COLO668 (cell line): ENCODE measurements at regions not wholly inside any gene's neighbourhood (a gene's known extent, or its start where the extent isn't known, plus 50 kb on each side); places are given as distances from the start of the nearest gene placed in this dataset.

Source experiments
- DNase-seq: peaks from one replicate; lab custom pipeline; 2025; ENCODE audit not compliant: unreplicated experiment; lab: John Stamatoyannopoulos, UW

- DNase-seq: no peak
Observed at GRCh38 chr3:18007980-18008379, 265.5 kb upstream of the TBC1D5 start.

- no peak for DNase-seq
Observed at GRCh38 chr3:17995769-17996168, 253.3 kb upstream of the TBC1D5 start.

GRCh38 chr3:17994167-17994566 lies 251.7 kb upstream of the TBC1D5 start:
- DNase-seq: no peak

- DNase-seq: no peak
Observed at GRCh38 chr3:17990390-17990789, 248.0 kb upstream of the TBC1D5 start.

- no peak for DNase-seq
Observed at GRCh38 chr3:17986348-17986816, 244.0 kb upstream of the TBC1D5 start.

- no peak for DNase-seq
Observed at GRCh38 chr3:17985658-17986347, 243.4 kb upstream of the TBC1D5 start.

- no peak for DNase-seq
Observed at GRCh38 chr3:17983106-17983505, 240.7 kb upstream of the TBC1D5 start.

GRCh38 chr3:17982211-17982880 lies 239.9 kb upstream of the TBC1D5 start:
- DNase-seq: no peak

GRCh38 chr3:17980863-17981262 lies 238.4 kb upstream of the TBC1D5 start:
- no peak for DNase-seq

GRCh38 chr3:17979911-17980310 lies 237.5 kb upstream of the TBC1D5 start:
- no peak for DNase-seq

- no peak for DNase-seq
Observed at GRCh38 chr3:17979252-17979651, 236.8 kb upstream of the TBC1D5 start.

GRCh38 chr3:17974206-17974841 lies 231.9 kb upstream of the TBC1D5 start:
- DNase-seq: no peak

- no peak for DNase-seq
Observed at GRCh38 chr3:17972959-17973906, 230.8 kb upstream of the TBC1D5 start.

- no peak for DNase-seq
Observed at GRCh38 chr3:17972476-17972875, 230.0 kb upstream of the TBC1D5 start.

- no peak for DNase-seq
Observed at GRCh38 chr3:17972030-17972429, 229.6 kb upstream of the TBC1D5 start.

- no peak for DNase-seq
Observed at GRCh38 chr3:17969985-17970568, 227.6 kb upstream of the TBC1D5 start.

- DNase-seq: no peak
Observed at GRCh38 chr3:17969244-17969643, 226.8 kb upstream of the TBC1D5 start.

- DNase-seq: no peak
Observed at GRCh38 chr3:17967953-17968607, 225.6 kb upstream of the TBC1D5 start.

GRCh38 chr3:17967111-17967510 lies 224.7 kb upstream of the TBC1D5 start:
- no peak for DNase-seq

GRCh38 chr3:17965331-17965730 lies 222.9 kb upstream of the TBC1D5 start:
- DNase-seq: no peak
